GM18499 (cell line): ENCODE measurements at regions not wholly inside any gene's neighbourhood (a gene's known extent, or its start where the extent isn't known, plus 50 kb on each side); places are given as distances from the start of the nearest gene placed in this dataset.
A peak's percentile ranks its signal among the peaks of the same experiment; 100 is the strongest.
"Not testable (repeated sequence)": the region's sequence is repeated elsewhere in the genome, so short reads cannot be mapped to it uniquely, and the experiment has no call there.

Experiments used
- ATAC-seq: cut with Tn5 transposase; IDR thresholded peaks from one replicate; pipeline ENCODE4 v1.9.1; 2021; ENCODE audit warnings: moderate number of reproducible peaks; ENCODE audit not compliant: insufficient read depth, unreplicated experiment

- ATAC-seq = no peak
Measured at GRCh38 chr12:80045594-80045993, 53.7 kb upstream of the OTOGL start.

- no peak for ATAC-seq
Measured at GRCh38 chr12:80044694-80045046, 54.7 kb upstream of the OTOGL start.

- no peak for ATAC-seq
Measured at GRCh38 chr12:80041692-80042091, 57.6 kb upstream of the OTOGL start.

- no peak for ATAC-seq
Measured at GRCh38 chr12:80041071-80041470, 58.3 kb upstream of the OTOGL start.

GRCh38 chr12:80040075-80040738 lies 59.1 kb upstream of the OTOGL start:
- ATAC-seq = no peak

- no peak for ATAC-seq
Measured at GRCh38 chr12:80038062-80038560, 61.2 kb upstream of the OTOGL start.

- no peak for ATAC-seq
Measured at GRCh38 chr12:80033448-80033847, 65.9 kb upstream of the OTOGL start.

GRCh38 chr12:80032946-80033345 lies 66.4 kb upstream of the OTOGL start:
- no peak for ATAC-seq

GRCh38 chr12:80031229-80031628 lies 68.1 kb upstream of the OTOGL start:
- ATAC-seq = no peak

GRCh38 chr12:80025638-80026037 lies 73.7 kb upstream of the OTOGL start:
- no peak for ATAC-seq

GRCh38 chr12:80019691-80020090 lies 79.6 kb upstream of the OTOGL start:
- no peak for ATAC-seq

- ATAC-seq = no peak
Measured at GRCh38 chr12:80018119-80018518, 81.2 kb upstream of the OTOGL start.

GRCh38 chr12:80017261-80017870 lies 82.0 kb upstream of the OTOGL start:
- no peak for ATAC-seq

- ATAC-seq = no peak
Measured at GRCh38 chr12:80016684-80017083, 81.8 kb upstream of the PPP1R12A start.

- ATAC-seq = no peak
Measured at GRCh38 chr12:80015660-80016059, 80.8 kb upstream of the PPP1R12A start.

GRCh38 chr12:80003744-80004143 lies 68.8 kb upstream of the PPP1R12A start:
- not testable (repeated sequence) for ATAC-seq

- ATAC-seq = no peak
Measured at GRCh38 chr12:80001562-80001961, 66.7 kb upstream of the PPP1R12A start.

GRCh38 chr12:80000831-80001230 lies 65.9 kb upstream of the PPP1R12A start:
- no peak for ATAC-seq

GRCh38 chr12:79998554-79998953 lies 63.7 kb upstream of the PPP1R12A start:
- no peak for ATAC-seq

GRCh38 chr12:79997096-79997791 lies 62.3 kb upstream of the PPP1R12A start:
- ATAC-seq = peak; percentile 100

- not testable (repeated sequence) for ATAC-seq
Measured at GRCh38 chr12:79995385-79996084, 60.6 kb upstream of the PPP1R12A start.
